PC-3 (cell line): ENCODE measurements at regions not wholly inside any gene's neighbourhood (a gene's known extent, or its start where the extent isn't known, plus 50 kb on each side); places are given as distances from the start of the nearest gene placed in this dataset.

ENCODE experiments used
- ATAC-seq: fragments of 200-7000 bp; cut with Tn5 transposase; 2 replicates; pipeline ENCODE4 v1.9.1; 2020; ENCODE audit warnings: mild to moderate bottlenecking, moderate library complexity
- BruUV-seq: library from RNA; stranded (reverse); fragments of 400-500 nt; replicated peaks from 2 replicates; lab custom pipeline; 2021; lab: Mats Ljungman, UMichigan
- CTCF ChIA-PET: fragments of 300-600 bp; sonication (Branson Sonifier 250); formaldehyde crosslinking; loops from one replicate; lab custom pipeline; 2022; ENCODE audit warnings: antibody characterized with exemption; lab: Charles Lee
- POLR2A ChIA-PET: fragments of 300-600 bp; sonication (Branson Sonifier 250); formaldehyde crosslinking; loops from one replicate; lab custom pipeline; 2022; ENCODE audit warnings: antibody characterized with exemption; ENCODE audit not compliant: unreplicated experiment; lab: Charles Lee
- DNase-seq: peaks from one replicate; pipeline ENCODE4 v3.0.0-alpha.2; 2015
- H2AFZ ChIP-seq: fragments of 300-600 bp; sonication (generic); 2 replicates; pipeline ENCODE4 v1.6.0; 2016; ENCODE audit warnings: antibody characterized with exemption, low read length
- H3F3A ChIP-seq: fragments of 300-600 bp; sonication (generic); one replicate; pipeline ENCODE4 v1.6.0; 2017; ENCODE audit warnings: antibody characterized with exemption, low read length, control low read depth, mild to moderate bottlenecking; ENCODE audit not compliant: unreplicated experiment
- H3K27ac ChIP-seq: fragments of 300-600 bp; sonication (generic); 2 replicates; pipeline ENCODE4 v1.5.1; 2016; ENCODE audit warnings: mild to moderate bottlenecking, low read length
- H3K27me3 ChIP-seq: fragments of 300-600 bp; sonication (generic); 2 replicates; pipeline ENCODE4 v1.6.1; 2016; ENCODE audit warnings: low read length, mixed read lengths
- H3K36me3 ChIP-seq: fragments of 300-600 bp; sonication (generic); 2 replicates; pipeline ENCODE4 v1.6.1; 2016; ENCODE audit warnings: low read depth, mixed run types, low read length, mixed read lengths
- H3K4me1 ChIP-seq: fragments of 300-600 bp; sonication (generic); 2 replicates; pipeline ENCODE4 v1.5.1; 2016; ENCODE audit warnings: low read length; ENCODE audit not compliant: insufficient read depth
- H3K4me2 ChIP-seq: fragments of 300-600 bp; sonication (generic); 2 replicates; pipeline ENCODE4 v1.6.0; 2016; ENCODE audit warnings: low read length
- H3K4me3 ChIP-seq: fragments of 300-600 bp; sonication (generic); 2 replicates; pipeline ENCODE4 v1.5.1; 2016; ENCODE audit warnings: mild to moderate bottlenecking, low read length, mixed read lengths
- H3K79me2 ChIP-seq: fragments of 300-600 bp; sonication (generic); 2 replicates; pipeline ENCODE4 v1.6.1; 2017; ENCODE audit warnings: low read length, mixed read lengths
- H3K9ac ChIP-seq: fragments of 300-600 bp; sonication (generic); 2 replicates; pipeline ENCODE4 v1.6.0; 2016; ENCODE audit warnings: mild to moderate bottlenecking, low read length
- H3K9me2 ChIP-seq: fragments of 300-600 bp; sonication (generic); replicated peaks from 2 replicates; pipeline ENCODE4 v1.6.1; 2016; ENCODE audit warnings: mixed run types, low read length, mixed read lengths
- H3K9me3 ChIP-seq: fragments of 300-600 bp; sonication (generic); 2 replicates; pipeline ENCODE4 v1.6.1; 2016; ENCODE audit warnings: low read length, mixed read lengths
- H4K20me1 ChIP-seq: fragments of 300-600 bp; sonication (generic); 2 replicates; pipeline ENCODE4 v1.6.1; 2016; ENCODE audit warnings: low read length, mixed read lengths
- CTCF ChIP-seq: fragments of 300-600 bp; sonication (generic); conservative IDR thresholded peaks from 2 replicates; pipeline ENCODE4 v1.5.1; 2017; ENCODE audit warnings: antibody characterized with exemption, low read depth, mild to moderate bottlenecking, low read length
- EZH2 ChIP-seq: fragments of 300-600 bp; sonication (generic); IDR thresholded peaks from one replicate; pipeline ENCODE4 v1.6.1; 2017; ENCODE audit warnings: antibody characterized with exemption, mild to moderate bottlenecking, low read length; ENCODE audit not compliant: unreplicated experiment
- EZH2phosphoT487 ChIP-seq: fragments of 300-600 bp; sonication (generic); IDR thresholded peaks from 2 replicates; pipeline ENCODE4 v1.6.1; 2018; ENCODE audit warnings: mild to moderate bottlenecking, antibody characterized with exemption, low read length, borderline replicate concordance
- intact Hi-C: fragments of 100-400 bp; cut with micrococcal nuclease; formaldehyde crosslinking; loops from 2 replicates; pipeline ENCODE4 v1.9.0; 2023

- no peaks in the 10 kb centered on the region for H3K9me2 ChIP-seq
- POLR2A ChIA-PET: no interaction called here
- H3K4me1 ChIP-seq: no peaks in the 10 kb centered on the region
- H3F3A ChIP-seq: no peaks in the 10 kb centered on the region
- no peak overlapping the region for H2AFZ ChIP-seq
- BruUV-seq: no TSS peak
- no peaks in the 10 kb centered on the region for H3K27me3 ChIP-seq
- no peak overlapping the region for H3K9ac ChIP-seq
- DNase-seq: no peak
- H3K4me2 ChIP-seq: no peak overlapping the region
- no peaks in the 10 kb centered on the region for H3K36me3 ChIP-seq
- TF ChIP-seq CTCF: no peak
- TF ChIP-seq EZH2phosphoT487: no peak
- TF ChIP-seq EZH2: no peak
- H3K9me3 ChIP-seq: no peaks in the 10 kb centered on the region
- CTCF ChIA-PET: no interaction called here
- H4K20me1 ChIP-seq: no peaks in the 10 kb centered on the region
- H3K79me2 ChIP-seq: no peaks in the 10 kb centered on the region
- ATAC-seq: no peak
- intact Hi-C loops: no loop called here
- H3K27ac ChIP-seq: no peak overlapping the region
- no peak overlapping the region for H3K4me3 ChIP-seq
Observed at GRCh38 chr19:27754700-27755099, 1458.3 kb downstream of the UQCRFS1 start.

GRCh38 chr19:27753622-27754021 lies 1459.3 kb downstream of the UQCRFS1 start:
- intact Hi-C loops: no loop called here
- ChIA-PET POLR2A (no interaction called here), CTCF (no interaction called here)
- H4K20me1 ChIP-seq: no peaks in the 10 kb centered on the region
- H3K9ac ChIP-seq: no peak overlapping the region
- ATAC-seq: no peak
- no peaks in the 10 kb centered on the region for H3K9me2 ChIP-seq
- H3K4me3 ChIP-seq: no peak overlapping the region
- H3K4me2 ChIP-seq: no peak overlapping the region
- no TSS peak for BruUV-seq
- H3K4me1 ChIP-seq: no peaks in the 10 kb centered on the region
- H3K79me2 ChIP-seq: no peaks in the 10 kb centered on the region
- no peak overlapping the region for H3K27ac ChIP-seq
- H3K36me3 ChIP-seq: no peaks in the 10 kb centered on the region
- no peaks in the 10 kb centered on the region for H3K9me3 ChIP-seq
- H3K27me3 ChIP-seq: no peaks in the 10 kb centered on the region
- no peak for TF ChIP-seq EZH2
- no peak for TF ChIP-seq EZH2phosphoT487
- no peak for TF ChIP-seq CTCF
- H2AFZ ChIP-seq: no peak overlapping the region
- no peak for DNase-seq
- no peaks in the 10 kb centered on the region for H3F3A ChIP-seq

- intact Hi-C loops: no loop called here
- no peak overlapping the region for H3K27ac ChIP-seq
- no peaks in the 10 kb centered on the region for H3K36me3 ChIP-seq
- H3K4me2 ChIP-seq: no peak overlapping the region
- H3K9me3 ChIP-seq: no peaks in the 10 kb centered on the region
- no peaks in the 10 kb centered on the region for H3K27me3 ChIP-seq
- ATAC-seq (no peak), DNase-seq (no peak)
- H3K4me3 ChIP-seq: no peak overlapping the region
- TF ChIP-seq EZH2phosphoT487 (no peak), EZH2 (no peak), CTCF (no peak)
- ChIA-PET CTCF (no interaction called here), POLR2A (no interaction called here)
- no peak overlapping the region for H2AFZ ChIP-seq
- BruUV-seq: no TSS peak
- H3K9me2 ChIP-seq: no peaks in the 10 kb centered on the region
- H3K9ac ChIP-seq: no peak overlapping the region
- H3K79me2 ChIP-seq: no peaks in the 10 kb centered on the region
- no peaks in the 10 kb centered on the region for H3K4me1 ChIP-seq
- H3F3A ChIP-seq: no peaks in the 10 kb centered on the region
- H4K20me1 ChIP-seq: no peaks in the 10 kb centered on the region
Observed at GRCh38 chr19:27752530-27753184, 1460.3 kb downstream of the UQCRFS1 start.
